ENCODE measurements at regions not wholly inside any gene's neighbourhood (a gene's known extent, or its start where the extent isn't known, plus 50 kb on each side); places are given as distances from the start of the nearest gene placed in this dataset.

GRCh38 chr3:69505770-69506407 is 120.0 kb upstream of the FRMD4B start:
- Histone ChIP-seq H3K27ac (ENCODE audit: low read depth, low read length, severe bottlenecking) (peak overlapping the region; percentile 19), H3K9me3 (ENCODE audit: control insufficient read depth, low read length) (no peaks in the 10 kb centered on the region), H3K4me3 (ENCODE audit: extremely low read depth, insufficient read depth, low read length, poor library complexity, severe bottlenecking) (no peak overlapping the region), H3K4me1 (ENCODE audit: control insufficient read depth, insufficient read depth, low read length, poor library complexity, severe bottlenecking) (no peaks in the 10 kb centered on the region), H3K36me3 (ENCODE audit: control insufficient read depth, insufficient read depth, low read length) (no peaks in the 10 kb centered on the region)
- 76 to 86% methylated on average over 1 to 2 of the region's 7 CpGs for WGBS, 2 experiments (ENCODE audit: insufficient coverage in 2 of 2)

- no peaks in the 10 kb centered on the region for H3K4me1 ChIP-seq (ENCODE audit: control insufficient read depth, insufficient read depth, low read length, poor library complexity, severe bottlenecking)
- 100% methylated on average over 1 of the region's 3 CpGs; no CpG with 5 or more reads in 1 of the 2 experiments for WGBS, 2 experiments (ENCODE audit: insufficient coverage in 2 of 2)
- no peak overlapping the region for H3K4me3 ChIP-seq (ENCODE audit: extremely low read depth, insufficient read depth, low read length, poor library complexity, severe bottlenecking)
- no peaks in the 10 kb centered on the region for H3K9me3 ChIP-seq (ENCODE audit: control insufficient read depth, low read length)
- no peaks in the 10 kb centered on the region for H3K36me3 ChIP-seq (ENCODE audit: control insufficient read depth, insufficient read depth, low read length)
- no peak overlapping the region for H3K27ac ChIP-seq (ENCODE audit: low read depth, low read length, severe bottlenecking)
Observed at GRCh38 chr3:69504232-69504631, 118.3 kb upstream of the FRMD4B start.

DNA sequence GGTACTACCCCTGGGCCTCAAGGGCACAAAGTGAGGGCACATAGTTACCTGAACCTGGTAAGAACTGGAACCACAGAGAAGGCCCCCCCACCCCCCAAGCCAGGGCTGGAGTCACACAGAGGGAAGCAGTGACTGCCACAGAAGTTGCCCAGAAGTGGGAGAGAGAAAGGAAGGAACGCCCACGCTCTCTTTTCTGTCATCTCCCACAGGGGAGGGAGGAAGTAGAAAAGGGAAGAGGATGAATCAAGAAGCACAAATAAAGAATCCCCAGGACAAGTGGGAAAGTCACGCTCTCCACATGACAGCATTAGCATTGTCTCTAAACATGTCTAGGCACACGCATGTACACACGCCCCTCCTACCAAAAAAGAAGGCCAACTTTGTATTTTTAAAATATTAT is 114.7 kb upstream of the FRMD4B start:
- Histone ChIP-seq H3K27ac (ENCODE audit: low read depth, low read length, severe bottlenecking) (no peak overlapping the region), H3K9me3 (ENCODE audit: control insufficient read depth, low read length) (no peaks in the 10 kb centered on the region), H3K4me1 (ENCODE audit: control insufficient read depth, insufficient read depth, low read length, poor library complexity, severe bottlenecking) (no peaks in the 10 kb centered on the region), H3K36me3 (ENCODE audit: control insufficient read depth, insufficient read depth, low read length) (no peaks in the 10 kb centered on the region), H3K4me3 (ENCODE audit: extremely low read depth, insufficient read depth, low read length, poor library complexity, severe bottlenecking) (no peak overlapping the region)
- no CpG with 5 or more reads among the region's 5 CpGs for WGBS, 2 experiments (ENCODE audit: insufficient coverage in 2 of 2)

DNA sequence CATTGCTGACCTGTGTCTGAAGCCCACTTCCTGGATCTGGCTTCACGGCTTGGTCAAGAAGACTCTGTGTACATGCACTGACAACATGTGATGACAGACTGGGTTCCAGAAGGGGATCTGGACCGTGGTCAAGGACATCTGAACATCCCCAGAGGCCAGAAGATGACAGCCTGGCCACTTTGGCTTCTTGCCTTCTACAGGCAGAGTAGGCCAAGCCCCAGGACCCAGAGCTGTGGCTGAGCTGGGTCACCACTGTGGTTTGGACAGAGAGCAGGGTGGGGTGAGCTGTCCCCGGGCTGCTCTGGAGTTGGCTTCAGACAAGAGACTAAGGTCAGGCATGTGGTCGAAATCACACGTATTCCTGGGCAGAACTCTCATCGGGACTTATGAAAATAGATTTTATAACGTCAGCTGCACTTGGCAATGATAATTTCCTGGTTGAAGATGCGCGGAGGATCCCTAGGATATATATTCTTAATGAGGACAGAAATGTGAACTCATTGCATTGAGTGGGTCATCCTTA is 114.1 kb upstream of the FRMD4B start:
- Histone ChIP-seq H3K9me3 (ENCODE audit: control insufficient read depth, low read length) (no peaks in the 10 kb centered on the region), H3K4me3 (ENCODE audit: extremely low read depth, insufficient read depth, low read length, poor library complexity, severe bottlenecking) (no peak overlapping the region), H3K4me1 (ENCODE audit: control insufficient read depth, insufficient read depth, low read length, poor library complexity, severe bottlenecking) (no peaks in the 10 kb centered on the region), H3K36me3 (ENCODE audit: control insufficient read depth, insufficient read depth, low read length) (no peaks in the 10 kb centered on the region), H3K27ac (ENCODE audit: low read depth, low read length, severe bottlenecking) (no peak overlapping the region)
- 90 to 94% methylated on average over 9 of the region's 9 CpGs for WGBS, 2 experiments (ENCODE audit: insufficient coverage in 2 of 2)

DNA sequence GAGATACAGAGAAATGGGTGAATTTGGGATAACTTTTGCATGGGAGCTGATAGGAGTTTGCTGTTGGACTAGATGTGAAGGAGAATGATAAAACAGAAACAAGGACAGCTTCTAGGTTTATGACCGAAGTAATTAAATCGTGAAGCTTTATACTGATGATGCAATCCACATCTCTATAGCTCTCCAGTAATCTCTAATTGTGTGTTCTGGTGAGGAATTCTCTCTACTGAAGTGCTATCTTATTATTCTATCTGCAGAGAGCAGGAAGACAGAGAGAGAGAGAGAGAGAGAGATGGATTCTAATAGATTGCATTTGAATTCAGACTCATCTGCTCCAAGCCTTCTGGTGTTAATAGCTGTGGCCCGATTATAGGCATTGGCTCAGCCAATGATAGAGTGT is 113.5 kb upstream of the FRMD4B start:
- Histone ChIP-seq H3K36me3 (ENCODE audit: control insufficient read depth, insufficient read depth, low read length) (no peaks in the 10 kb centered on the region), H3K27ac (ENCODE audit: low read depth, low read length, severe bottlenecking) (no peak overlapping the region)
- 75% methylated on average over 1 of the region's 3 CpGs; no CpG with 5 or more reads in 1 of the 2 experiments for WGBS, 2 experiments (ENCODE audit: insufficient coverage in 2 of 2)

DNA sequence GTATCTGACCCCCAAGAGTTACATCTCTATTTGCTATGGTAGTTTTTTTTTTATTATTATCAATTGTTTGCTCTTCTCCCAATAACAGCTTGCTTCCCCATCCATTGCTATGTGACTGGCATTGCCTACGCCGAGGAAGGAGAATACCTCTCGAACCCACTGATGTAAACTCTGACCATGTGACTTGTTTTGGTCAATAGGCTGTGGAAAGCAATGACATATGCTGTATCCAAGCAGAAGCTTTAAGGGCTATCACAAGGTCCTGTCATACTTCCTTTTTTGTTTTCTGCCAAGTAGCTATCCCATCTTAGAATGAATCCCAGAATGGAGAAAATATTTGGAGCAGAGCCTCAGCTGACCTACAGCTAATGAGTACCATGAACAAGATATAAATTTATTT is 111.0 kb upstream of the FRMD4B start:
- WGBS, 2 experiments (ENCODE audit: insufficient coverage in 2 of 2), result 90% methylated on average over 2 to 3 of the region's 3 CpGs
- Histone ChIP-seq H3K4me3 (ENCODE audit: extremely low read depth, insufficient read depth, low read length, poor library complexity, severe bottlenecking) (no peak overlapping the region), H3K36me3 (ENCODE audit: control insufficient read depth, insufficient read depth, low read length) (no peaks in the 10 kb centered on the region), H3K4me1 (ENCODE audit: control insufficient read depth, insufficient read depth, low read length, poor library complexity, severe bottlenecking) (no peaks in the 10 kb centered on the region), H3K9me3 (ENCODE audit: control insufficient read depth, low read length) (no peaks in the 10 kb centered on the region), H3K27ac (ENCODE audit: low read depth, low read length, severe bottlenecking) (no peak overlapping the region)

More for the DNA sequence above, 113.5 kb upstream of the FRMD4B start:
- Histone ChIP-seq H3K4me3 (ENCODE audit: extremely low read depth, insufficient read depth, low read length, poor library complexity, severe bottlenecking) (no peak overlapping the region), H3K4me1 (ENCODE audit: control insufficient read depth, insufficient read depth, low read length, poor library complexity, severe bottlenecking) (no peaks in the 10 kb centered on the region), H3K9me3 (ENCODE audit: control insufficient read depth, low read length) (no peaks in the 10 kb centered on the region)

DNA sequence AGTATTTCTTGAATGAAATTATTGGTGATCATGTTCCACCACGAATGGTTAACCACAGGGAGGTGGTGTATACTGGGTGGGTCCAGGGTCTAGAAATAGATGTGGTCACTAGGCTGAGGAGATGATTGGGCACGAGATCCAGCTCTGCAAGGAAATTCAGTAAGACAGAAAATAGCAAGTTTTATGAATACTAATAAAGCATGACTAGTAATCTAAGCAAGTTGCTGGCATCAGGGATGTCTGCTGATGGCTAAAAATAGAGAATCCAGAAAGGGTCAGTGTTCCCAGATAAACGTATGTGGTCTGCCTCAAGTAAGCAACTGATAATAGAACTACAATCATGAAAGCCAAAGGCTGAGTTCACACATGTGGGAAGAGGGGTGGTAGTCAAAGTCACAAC is 108.3 kb upstream of the FRMD4B start:
- no peaks in the 10 kb centered on the region for H3K36me3 ChIP-seq (ENCODE audit: control insufficient read depth, insufficient read depth, low read length)
- H3K27ac ChIP-seq (ENCODE audit: low read depth, low read length, severe bottlenecking), result no peak overlapping the region
- H3K4me3 ChIP-seq (ENCODE audit: extremely low read depth, insufficient read depth, low read length, poor library complexity, severe bottlenecking), result no peak overlapping the region
- H3K4me1 ChIP-seq (ENCODE audit: control insufficient read depth, insufficient read depth, low read length, poor library complexity, severe bottlenecking), result no peaks in the 10 kb centered on the region
- WGBS, 2 experiments (ENCODE audit: insufficient coverage in 2 of 2), result 63 to 92% methylated on average over 1 to 2 of the region's 3 CpGs
- no peaks in the 10 kb centered on the region for H3K9me3 ChIP-seq (ENCODE audit: control insufficient read depth, low read length)

DNA sequence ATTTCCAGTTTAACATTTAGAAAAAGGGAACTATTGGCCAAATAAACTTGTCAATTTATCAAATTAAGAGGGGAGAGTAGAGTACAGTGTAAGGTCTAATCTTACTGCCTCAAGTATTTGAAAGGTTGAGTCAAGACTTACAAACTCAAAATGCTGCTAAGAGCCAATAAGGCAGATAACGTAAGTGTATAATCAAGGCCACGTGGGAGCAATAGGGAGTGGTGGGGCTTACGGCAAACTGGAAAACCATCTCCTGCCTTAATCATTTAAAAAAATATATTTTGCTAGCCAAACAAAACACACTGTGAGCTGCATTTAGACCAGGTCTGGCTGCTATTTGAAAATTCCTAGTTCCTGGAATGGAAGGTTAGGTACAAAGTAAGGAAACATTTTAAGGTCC is 107.3 kb upstream of the FRMD4B start:
- no peak overlapping the region for H3K27ac ChIP-seq (ENCODE audit: low read depth, low read length, severe bottlenecking)
- no peak overlapping the region for H3K4me3 ChIP-seq (ENCODE audit: extremely low read depth, insufficient read depth, low read length, poor library complexity, severe bottlenecking)
- no peaks in the 10 kb centered on the region for H3K4me1 ChIP-seq (ENCODE audit: control insufficient read depth, insufficient read depth, low read length, poor library complexity, severe bottlenecking)
- WGBS, 2 experiments (ENCODE audit: insufficient coverage in 2 of 2), result 80% methylated on average over 1 of the region's 3 CpGs; no CpG with 5 or more reads in 1 of the 2 experiments
- no peaks in the 10 kb centered on the region for H3K36me3 ChIP-seq (ENCODE audit: control insufficient read depth, insufficient read depth, low read length)
- H3K9me3 ChIP-seq (ENCODE audit: control insufficient read depth, low read length), result no peaks in the 10 kb centered on the region

GRCh38 chr3:69491975-69492374 is 106.1 kb upstream of the FRMD4B start:
- H3K4me1 ChIP-seq (ENCODE audit: control insufficient read depth, insufficient read depth, low read length, poor library complexity, severe bottlenecking), result no peaks in the 10 kb centered on the region
- no peaks in the 10 kb centered on the region for H3K36me3 ChIP-seq (ENCODE audit: control insufficient read depth, insufficient read depth, low read length)
- 92 to 94% methylated on average over 6 of the region's 6 CpGs for WGBS, 2 experiments (ENCODE audit: insufficient coverage in 2 of 2)
- no peaks in the 10 kb centered on the region for H3K9me3 ChIP-seq (ENCODE audit: control insufficient read depth, low read length)
- no peak overlapping the region for H3K27ac ChIP-seq (ENCODE audit: low read depth, low read length, severe bottlenecking)
- no peak overlapping the region for H3K4me3 ChIP-seq (ENCODE audit: extremely low read depth, insufficient read depth, low read length, poor library complexity, severe bottlenecking)

- no peak overlapping the region for H3K27ac ChIP-seq (ENCODE audit: low read depth, low read length, severe bottlenecking)
Observed at GRCh38 chr3:69490971-69491370, 105.1 kb upstream of the FRMD4B start.

DNA sequence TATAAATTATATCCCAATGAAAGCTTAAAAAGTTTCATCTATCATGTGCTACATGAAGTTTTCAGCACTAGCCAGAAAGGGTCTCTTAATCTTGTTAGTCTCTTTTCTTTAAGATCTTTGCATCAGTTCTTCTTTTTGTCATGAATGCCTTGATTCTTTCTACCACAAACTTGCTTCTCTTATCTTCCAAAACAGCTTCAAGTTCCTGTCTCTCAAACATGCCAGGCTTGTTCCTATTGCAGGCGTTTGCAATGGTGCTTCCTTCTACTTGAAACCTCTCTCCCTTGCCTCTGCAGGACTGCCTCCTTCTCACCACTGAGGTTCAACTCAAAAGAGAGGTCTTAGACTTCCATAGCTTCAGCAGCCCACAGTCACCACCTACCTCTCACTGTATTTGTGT is 104.3 kb upstream of the FRMD4B start:
- H3K36me3 ChIP-seq (ENCODE audit: control insufficient read depth, insufficient read depth, low read length), result no peaks in the 10 kb centered on the region
- no peaks in the 10 kb centered on the region for H3K9me3 ChIP-seq (ENCODE audit: control insufficient read depth, low read length)
- no peak overlapping the region for H3K4me3 ChIP-seq (ENCODE audit: extremely low read depth, insufficient read depth, low read length, poor library complexity, severe bottlenecking)
- H3K27ac ChIP-seq (ENCODE audit: low read depth, low read length, severe bottlenecking), result no peak overlapping the region
- 47 to 89% methylated on average over 1 of the region's 1 CpG for WGBS, 2 experiments (ENCODE audit: insufficient coverage in 2 of 2)
- H3K4me1 ChIP-seq (ENCODE audit: control insufficient read depth, insufficient read depth, low read length, poor library complexity, severe bottlenecking), result no peaks in the 10 kb centered on the region

More at GRCh38 chr3:69490971-69491370, 105.1 kb upstream of the FRMD4B start:
- no peaks in the 10 kb centered on the region for H3K9me3 ChIP-seq (ENCODE audit: control insufficient read depth, low read length)
- WGBS, 2 experiments (ENCODE audit: insufficient coverage in 2 of 2), result 0 to 33% methylated on average over 1 to 2 of the region's 5 CpGs
- no peaks in the 10 kb centered on the region for H3K4me1 ChIP-seq (ENCODE audit: control insufficient read depth, insufficient read depth, low read length, poor library complexity, severe bottlenecking)
- no peaks in the 10 kb centered on the region for H3K36me3 ChIP-seq (ENCODE audit: control insufficient read depth, insufficient read depth, low read length)
- H3K4me3 ChIP-seq (ENCODE audit: extremely low read depth, insufficient read depth, low read length, poor library complexity, severe bottlenecking), result no peak overlapping the region
